ENCODE measurements at regions not wholly inside any gene's neighbourhood (a gene's known extent, or its start where the extent isn't known, plus 50 kb on each side); places are given as distances from the start of the nearest gene placed in this dataset.

- DNase-seq: no peak
- Histone ChIP-seq H3K36me3 (no peaks in the 10 kb centered on the region), H3K4me3 (no peak overlapping the region), H3K4me1 (no peaks in the 10 kb centered on the region), H3K27me3 (replicated peaks in 1 of 7) (no peaks in the 10 kb centered on the region), H3K27ac (no peak overlapping the region), H3K9me3 (no peaks in the 10 kb centered on the region)
- intact Hi-C loops (cut with DNase I; ENCODE audit: low total_unique reads): no loop called here
- WGBS, 5 donors: 62 to 76% (median 64%) methylated on average over 1 of the region's 1 CpG
- TF ChIP-seq POLR2A (IDR thresholded peaks at IDR 0.05): no peak
- no peak for TF ChIP-seq CTCF (IDR thresholded peaks at IDR 0.05 in 8 of 11, conservative IDR thresholded peaks at IDR 0.05 in 3 of 11)
- TF ChIP-seq POLR2AphosphoS5 (IDR thresholded peaks at IDR 0.05): no peak
These were observed 477.9 kb upstream of the MANEA start for GRCh38 chr6:95099410-95099809.

DNA sequence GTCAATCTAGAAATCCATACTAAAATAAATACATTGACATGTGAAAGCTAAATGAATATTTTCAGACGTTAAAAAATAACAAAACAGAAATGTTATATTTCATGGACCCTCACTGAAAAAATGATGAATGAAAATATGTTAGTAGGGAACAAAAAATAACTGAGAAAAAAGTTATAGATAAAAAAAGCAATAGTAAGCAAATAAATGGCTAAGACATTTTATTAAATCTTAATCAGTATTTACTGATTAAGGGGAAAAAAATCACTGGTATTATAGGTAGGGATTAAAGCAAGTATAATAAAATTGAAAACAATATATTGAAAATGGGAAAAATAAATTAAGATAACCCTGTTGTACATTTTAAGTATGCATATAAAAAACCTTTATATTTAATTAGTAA, 468.1 kb upstream of the MANEA start:
- no peak overlapping the region for H3K27ac ChIP-seq
- intact Hi-C loops (cut with DNase I; ENCODE audit: low total_unique reads): no loop called here
- no peaks in the 10 kb centered on the region for H3K36me3 ChIP-seq
- WGBS, 5 donors: 55 to 71% (median 66%) methylated on average over 1 of the region's 1 CpG
- H3K27me3 ChIP-seq (replicated peaks in 1 of 7): no peaks in the 10 kb centered on the region
- no peaks in the 10 kb centered on the region for H3K4me1 ChIP-seq
- no peak for TF ChIP-seq POLR2AphosphoS5 (IDR thresholded peaks at IDR 0.05)
- no peak for TF ChIP-seq CTCF (IDR thresholded peaks at IDR 0.05 in 8 of 11, conservative IDR thresholded peaks at IDR 0.05 in 3 of 11)
- no peak for TF ChIP-seq POLR2A (IDR thresholded peaks at IDR 0.05)
- H3K4me3 ChIP-seq: no peak overlapping the region
- no peaks in the 10 kb centered on the region for H3K9me3 ChIP-seq
- no peak for DNase-seq

- WGBS, 5 donors: 29 to 51% (median 44%) methylated on average over 1 of the region's 1 CpG
- no peak overlapping the region for H3K4me3 ChIP-seq
- H3K36me3 ChIP-seq: no peaks in the 10 kb centered on the region
- H3K4me1 ChIP-seq: no peaks in the 10 kb centered on the region
- no peak for TF ChIP-seq CTCF (IDR thresholded peaks at IDR 0.05 in 8 of 11, conservative IDR thresholded peaks at IDR 0.05 in 3 of 11)
- TF ChIP-seq POLR2A (IDR thresholded peaks at IDR 0.05): no peak
- no peak for TF ChIP-seq POLR2AphosphoS5 (IDR thresholded peaks at IDR 0.05)
- intact Hi-C loops (cut with DNase I; ENCODE audit: low total_unique reads): no loop called here
- no peak for DNase-seq
- no peak overlapping the region for H3K27ac ChIP-seq
- no peaks in the 10 kb centered on the region for H3K27me3 ChIP-seq (replicated peaks in 1 of 7)
- H3K9me3 ChIP-seq: no peaks in the 10 kb centered on the region
These were observed 466.6 kb upstream of the MANEA start for GRCh38 chr6:95110767-95111166.

- no peaks in the 10 kb centered on the region for H3K27me3 ChIP-seq (replicated peaks in 1 of 7)
- H3K27ac ChIP-seq: no peak overlapping the region
- intact Hi-C loops (cut with DNase I; ENCODE audit: low total_unique reads): no loop called here
- TF ChIP-seq CTCF (IDR thresholded peaks at IDR 0.05 in 8 of 11, conservative IDR thresholded peaks at IDR 0.05 in 3 of 11) (no peak), POLR2AphosphoS5 (IDR thresholded peaks at IDR 0.05) (no peak)
- no peaks in the 10 kb centered on the region for H3K9me3 ChIP-seq
- no peaks in the 10 kb centered on the region for H3K4me1 ChIP-seq
- DNase-seq: no peak
- no peak overlapping the region for H3K4me3 ChIP-seq
- no peaks in the 10 kb centered on the region for H3K36me3 ChIP-seq
These were observed 460.1 kb upstream of the MANEA start for GRCh38 chr6:95117236-95117635.
